ENCODE measurements at regions not wholly inside any gene's neighbourhood (a gene's known extent, or its start where the extent isn't known, plus 50 kb on each side); places are given as distances from the start of the nearest gene placed in this dataset.

- TF ChIP-seq CTCF (conservative IDR thresholded peaks at IDR 0.05) (no peak), ZFX (IDR thresholded peaks at IDR 0.05) (no peak)
Measured at GRCh38 chr6:145208474-145208873, 526.8 kb downstream of the EPM2A start.

Data from C4-2B (cell line).